H1 (cell line): ENCODE measurements at regions not wholly inside any gene's neighbourhood (a gene's known extent, or its start where the extent isn't known, plus 50 kb on each side); places are given as distances from the start of the nearest gene placed in this dataset.
A peak's percentile ranks its signal among the peaks of the same experiment; 100 is the strongest.

Source experiments
- CTCF ChIA-PET: fragments of 300-600 bp; sonication (Branson Sonifier 250); formaldehyde crosslinking; loops from one replicate; lab custom pipeline; 2021; ENCODE audit not compliant: partially characterized antibody; lab: Charles Lee
- POLR2A ChIA-PET: fragments of 300-600 bp; sonication (Branson Sonifier 250); formaldehyde crosslinking; loops from one replicate; lab custom pipeline; 2021; ENCODE audit warnings: inconsistent platforms; ENCODE audit not compliant: partially characterized antibody; lab: Charles Lee
- DNase-seq, 2 experiments: peaks; one replicate each; pipeline versions ENCODE4 v3.0.0 to v3.0.0-alpha.2; 2010 to 2022; ENCODE audit warnings: low spot score in 2 of 2, low read depth in 1 of 2, mixed read lengths in 1 of 2
- FAIRE-seq: peaks from 2 replicates; lab custom pipeline; 2011; peaks lifted over from hg19 to GRCh38; lab: Jason Lieb, UNC
- H2AFZ ChIP-seq: 2 replicates; pipeline ENCODE4 v1.8.1; 2012; ENCODE audit warnings: low read length, inconsistent platforms
- H2AK5ac ChIP-seq: 2 replicates; pipeline ENCODE4 v1.6.1; 2013; ENCODE audit warnings: low read depth, low read length
- H2BK120ac ChIP-seq: replicated peaks from 2 replicates; pipeline ENCODE3; 2013; ENCODE audit warnings: low read depth, low read length, inconsistent platforms
- H2BK12ac ChIP-seq: 2 replicates; pipeline ENCODE4 v1.6.1; 2013; ENCODE audit warnings: low read depth, low read length
- H2BK15ac ChIP-seq: 2 replicates; pipeline ENCODE4 v1.6.1; 2013; ENCODE audit warnings: low read length
- H2BK20ac ChIP-seq: 2 replicates; pipeline ENCODE4 v1.6.1; 2013; ENCODE audit warnings: low read length
- H2BK5ac ChIP-seq: 2 replicates; pipeline ENCODE4 v1.6.1; 2013; ENCODE audit warnings: low read depth, low read length
- H3K14ac ChIP-seq: 2 replicates; pipeline ENCODE4 v1.6.1; 2013; ENCODE audit warnings: inconsistent platforms; ENCODE audit not compliant: insufficient read length
- H3K18ac ChIP-seq: 2 replicates; pipeline ENCODE4 v1.6.1; 2013; ENCODE audit warnings: low read length; ENCODE audit errors: extremely low read depth
- H3K23ac ChIP-seq: 2 replicates; pipeline ENCODE4 v1.6.1; 2013; ENCODE audit warnings: inconsistent platforms; ENCODE audit not compliant: insufficient read length
- H3K23me2 ChIP-seq: 2 replicates; pipeline ENCODE4 v1.6.1; 2013; ENCODE audit warnings: low read depth, low read length
- H3K27ac ChIP-seq: 2 replicates; pipeline ENCODE4 v1.6.1; 2011; ENCODE audit warnings: low read depth, low read length, inconsistent platforms
- H3K27me3 ChIP-seq, 4 experiments: replicated peaks in 1 of 4; 1 replicate in 1 of 4; 2 replicates in 3 of 4; pipeline versions ENCODE4 v1.6.1 to v1.8.1; 2011 to 2013; ENCODE audit warnings: low read length in 3 of 4, mild to moderate bottlenecking in 3 of 4, inconsistent platforms in 2 of 4, mixed read lengths in 2 of 4, moderate library complexity in 1 of 4; ENCODE audit not compliant: control insufficient read depth in 3 of 4, insufficient read depth in 3 of 4; ENCODE audit errors: extremely low read depth in 1 of 4
- H3K36me3 ChIP-seq, 4 experiments: 2 replicates each; pipeline versions ENCODE4 v1.6.1 to v1.8.1; 2011 to 2013; ENCODE audit warnings: mild to moderate bottlenecking in 4 of 4, low read length in 3 of 4, moderate library complexity in 2 of 4, control low read depth in 1 of 4, inconsistent platforms in 1 of 4; ENCODE audit not compliant: insufficient read depth in 4 of 4, control insufficient read depth in 2 of 4
- H3K4ac ChIP-seq: replicated peaks from 2 replicates; pipeline ENCODE3; 2013; ENCODE audit warnings: low read length, low read depth, mixed read lengths, inconsistent platforms; ENCODE audit not compliant: insufficient read length
- H3K4me1 ChIP-seq, 4 experiments: replicated peaks in 1 of 4; 1 replicate in 1 of 4; 2 replicates in 3 of 4; pipeline versions ENCODE4 v1.6.1 to v1.8.1; 2011 to 2013; ENCODE audit warnings: low read length in 3 of 4, inconsistent platforms in 2 of 4, mixed read lengths in 1 of 4; ENCODE audit not compliant: insufficient read depth in 4 of 4, control insufficient read depth in 3 of 4
- H3K4me2 ChIP-seq, 2 experiments: 2 replicates each; pipeline versions ENCODE4 v1.6.1 to v1.8.1; 2011 to 2013; ENCODE audit warnings: low read depth in 2 of 2, low read length in 2 of 2, control low read depth in 1 of 2, inconsistent platforms in 1 of 2, mild to moderate bottlenecking in 1 of 2; ENCODE audit not compliant: insufficient read depth in 1 of 2
- H3K4me3 ChIP-seq, 4 experiments: fragments of 200-600, 300-600 bp in 1 of 4; sonication (generic), shearing (Covaris generic), sonication (Bioruptor Twin) in 1 of 4; 2 replicates each; pipeline versions ENCODE4 v1.5.1 to v1.8.1; 2011 to 2016; ENCODE audit warnings: low read length in 4 of 4, low read depth in 3 of 4, control low read depth in 2 of 4, inconsistent platforms in 2 of 4, mild to moderate bottlenecking in 2 of 4, mixed read lengths in 1 of 4, moderate library complexity in 1 of 4; ENCODE audit not compliant: insufficient read depth in 2 of 4; ENCODE audit errors: extremely low read depth in 1 of 4
- H3K56ac ChIP-seq: replicated peaks from 2 replicates; pipeline ENCODE3; 2013; ENCODE audit warnings: low read depth, mild to moderate bottlenecking, mixed read lengths, low read length, inconsistent platforms; ENCODE audit not compliant: insufficient read length
- H3K79me1 ChIP-seq: 2 replicates; pipeline ENCODE4 v1.6.1; 2013; ENCODE audit warnings: low read depth, low read length, control low read depth
- H3K79me2 ChIP-seq, 2 experiments: 2 replicates each; pipeline versions ENCODE4 v1.6.1 to v1.8.1; 2012 to 2013; ENCODE audit warnings: low read length in 2 of 2, mild to moderate bottlenecking in 2 of 2, inconsistent platforms in 1 of 2; ENCODE audit not compliant: insufficient read depth in 2 of 2, control insufficient read depth in 1 of 2
- H3K9ac ChIP-seq, 4 experiments: replicated peaks in 1 of 4; 1 replicate in 1 of 4; 2 replicates in 3 of 4; pipeline versions ENCODE4 v1.6.1 to v1.8.1; 2011 to 2013; ENCODE audit warnings: low read depth in 3 of 4, low read length in 3 of 4, control low read depth in 2 of 4, mild to moderate bottlenecking in 2 of 4, moderate library complexity in 2 of 4, inconsistent platforms in 1 of 4; ENCODE audit errors: extremely low read depth in 1 of 4
- H3K9me3 ChIP-seq, 2 experiments: 2 replicates each; pipeline versions ENCODE4 v1.6.1 to v1.8.1; 2012 to 2013; ENCODE audit warnings: mild to moderate bottlenecking in 2 of 2, moderate library complexity in 2 of 2, control low read depth in 1 of 2, inconsistent platforms in 1 of 2, low read depth in 1 of 2, low read length in 1 of 2, mixed read lengths in 1 of 2; ENCODE audit not compliant: insufficient read depth in 2 of 2
- H4K20me1 ChIP-seq, 2 experiments: replicated peaks in 1 of 2; 2 replicates each; pipeline versions ENCODE3 to v1.8.1; 2011 to 2013; ENCODE audit warnings: inconsistent platforms in 2 of 2, low read length in 2 of 2, mild to moderate bottlenecking in 1 of 2; ENCODE audit not compliant: insufficient read depth in 2 of 2, control insufficient read depth in 1 of 2
- H4K5ac ChIP-seq: 2 replicates; pipeline ENCODE4 v1.6.1; 2013; ENCODE audit warnings: low read length, low read depth, mixed read lengths, inconsistent platforms; ENCODE audit not compliant: insufficient read length
- H4K8ac ChIP-seq: 2 replicates; pipeline ENCODE4 v1.8.0; 2013; ENCODE audit warnings: mild to moderate bottlenecking, moderate library complexity, low read length, inconsistent platforms; ENCODE audit not compliant: insufficient read depth; ENCODE audit errors: extremely low read depth
- H4K91ac ChIP-seq: replicated peaks from 2 replicates; pipeline ENCODE3; 2013; ENCODE audit warnings: low read length, mixed read lengths, inconsistent platforms; ENCODE audit not compliant: insufficient read length
- CBX5 ChIP-seq: fragments of 300-800, 300-1000 bp; sonication (generic); IDR thresholded peaks from 2 replicates; pipeline ENCODE4 v1.7.1; 2016; ENCODE audit warnings: antibody characterized with exemption, low read length, low read depth
- RAD21 ChIP-seq, 2 experiments: IDR thresholded peaks in 1 of 2; conservative IDR thresholded peaks in 1 of 2; 2 replicates each; pipeline ENCODE4 v1.6.1; 2011; ENCODE audit warnings: low read depth in 2 of 2, low read length in 2 of 2, improper control_type of control experiment in 1 of 2, inconsistent platforms in 1 of 2, mild to moderate bottlenecking in 1 of 2, moderate library complexity in 1 of 2
- RNF2 ChIP-seq: fragments of 200-900, 300-1000 bp; sonication (generic); IDR thresholded peaks from 2 replicates; pipeline ENCODE4 v1.7.1; 2016; ENCODE audit warnings: borderline replicate concordance, low read depth, mild to moderate bottlenecking, antibody characterized with exemption, low read length; ENCODE audit not compliant: poor library complexity, severe bottlenecking; ENCODE audit errors: missing control alignments
- WGBS, 2 experiments: shearing (Covaris generic) in 1 of 2; methylation state at CpG; one replicate each; pipeline versions ENCODE4 v1.1.6 to v1.1.7; 2013 to 2015; ENCODE audit warnings: low lambda C conversion rate in 2 of 2, mixed read lengths in 2 of 2, inconsistent platforms in 1 of 2, low coverage in 1 of 2, missing lambda C conversion rate in 1 of 2; ENCODE audit not compliant: insufficient replicate concordance in 2 of 2, insufficient coverage in 1 of 2, insufficient read length in 1 of 2; ENCODE audit errors: extremely low coverage in 1 of 2, missing lambda C conversion rate in 1 of 2; 5-methylcytosine and 5-hydroxymethylcytosine counted together
- TF ChIP-seq, protein P1 (sequence below): IDR thresholded peaks from 2 replicates; pipeline ENCODE4 v1.6.1; 2011; ENCODE audit warnings: low read depth, mild to moderate bottlenecking, low read length; ENCODE audit not compliant: insufficient read depth

DNA sequence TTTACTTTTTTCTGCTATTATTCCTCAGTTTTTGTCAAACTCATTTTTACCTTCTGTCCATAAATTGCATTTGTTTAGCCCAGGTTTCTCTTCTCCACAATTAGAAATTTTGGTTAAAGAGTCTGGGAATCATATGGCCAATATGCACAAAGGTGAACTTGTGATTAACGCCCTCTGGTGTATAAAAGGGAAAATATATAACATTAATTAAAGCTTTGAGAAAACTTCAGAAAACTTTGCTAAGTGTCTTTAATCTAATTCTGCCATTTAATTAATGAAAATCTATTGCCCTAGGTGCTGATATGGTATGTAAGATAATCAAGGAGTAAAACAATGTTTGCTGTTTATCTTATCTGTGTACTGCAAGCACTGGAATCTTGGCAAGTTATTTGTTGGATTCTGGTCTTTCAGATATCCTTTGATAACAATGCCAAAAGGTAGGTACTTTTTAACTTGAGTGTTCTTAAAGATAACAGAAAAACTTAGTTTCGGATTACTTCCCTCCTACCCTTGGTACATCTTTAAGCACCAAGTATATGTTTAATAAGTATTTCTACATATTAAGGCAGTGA lies 402.6 kb downstream of the SUCLA2 start:
- CTCF ChIA-PET, result interaction anchor here (1.2 to 1.3 kb wide), 2 partner anchors 34 to 155 kb away, joined by 3 to 4 read pairs; no protein-coding TSS in a partner anchor
- no peak overlapping the region for H3K27ac ChIP-seq

More for the DNA sequence above, 402.6 kb downstream of the SUCLA2 start:
- Histone ChIP-seq H4K5ac (no peak overlapping the region), H3K4me3 (no peak overlapping the region), H3K56ac (no peak overlapping the region), H3K9ac (no peak overlapping the region), H4K91ac (no peak overlapping the region), H3K36me3 (no peaks in the 10 kb centered on the region; a peak in 1 of 8 replicates), H4K8ac (no peak overlapping the region), H3K18ac (no peak overlapping the region), H3K14ac (no peak overlapping the region), H3K4ac (no peak overlapping the region), H3K9me3 (no peaks in the 10 kb centered on the region), H3K23me2 (no peaks in the 10 kb centered on the region), H2BK120ac (no peak overlapping the region), H4K20me1 (no peaks in the 10 kb centered on the region), H3K4me2 (no peak overlapping the region), H3K79me2 (no peaks in the 10 kb centered on the region), H2BK15ac (no peak overlapping the region), H3K4me1 (no peaks in the 10 kb centered on the region), H2BK20ac (no peak overlapping the region)
- no peak for DNase-seq
- POLR2A ChIA-PET, result no interaction called here
- WGBS, 2 experiments, result 44% methylated on average over 2 of the region's 2 CpGs; no CpG with 5 or more reads in 1 of the 2 experiments
- TF ChIP-seq RAD21 (IDR thresholded peaks at IDR 0.05 in 1 of 2, conservative IDR thresholded peaks at IDR 0.05 in 1 of 2; ENCODE audit: low read depth in 2 of 2, low read length in 2 of 2) (peak in 1 of 2 experiments; percentile 23; a peak in 2 of 4 replicates), CBX5 (no peak), RNF2 (no peak)
- TF ChIP-seq, protein P1, sequence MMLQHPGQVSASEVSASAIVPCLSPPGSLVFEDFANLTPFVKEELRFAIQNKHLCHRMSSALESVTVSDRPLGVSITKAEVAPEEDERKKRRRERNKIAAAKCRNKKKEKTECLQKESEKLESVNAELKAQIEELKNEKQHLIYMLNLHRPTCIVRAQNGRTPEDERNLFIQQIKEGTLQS, result no peak
- TF ChIP-seq, all 59 proteins: peak for 1
- Histone ChIP-seq H3K23ac (no peak overlapping the region), H3K27me3 (no peaks in the 10 kb centered on the region), H2BK12ac (no peak overlapping the region), H2AK5ac (no peak overlapping the region), H2BK5ac (no peak overlapping the region), H2AFZ (no peak overlapping the region), H3K79me1 (no peaks in the 10 kb centered on the region)
- FAIRE-seq, result no peak
